Astrocyte of the spinal cord (primary cell): ENCODE measurements at regions not wholly inside any gene's neighbourhood (a gene's known extent, or its start where the extent isn't known, plus 50 kb on each side); places are given as distances from the start of the nearest gene placed in this dataset.

Source experiments
- DNase-seq: peaks from one replicate; pipeline ENCODE4 v3.0.0; 2011; ENCODE audit warnings: low read depth, low spot score
- H3K4me3 ChIP-seq: 2 replicates; pipeline ENCODE4 v1.5.1; 2011; ENCODE audit warnings: low read depth, mild to moderate bottlenecking, low read length, moderate library complexity
- in situ Hi-C: cut with HindIII; loops from 2 replicates; pipeline ENCODE4 v1.10.0; 2017; ENCODE audit warnings: low sequenced_read_pairs
- TF ChIP-seq, protein P1 (sequence below): IDR thresholded peaks from 2 replicates; pipeline ENCODE4 v1.5.1; 2012; ENCODE audit warnings: low read depth, mild to moderate bottlenecking, low read length, inconsistent platforms

DNA sequence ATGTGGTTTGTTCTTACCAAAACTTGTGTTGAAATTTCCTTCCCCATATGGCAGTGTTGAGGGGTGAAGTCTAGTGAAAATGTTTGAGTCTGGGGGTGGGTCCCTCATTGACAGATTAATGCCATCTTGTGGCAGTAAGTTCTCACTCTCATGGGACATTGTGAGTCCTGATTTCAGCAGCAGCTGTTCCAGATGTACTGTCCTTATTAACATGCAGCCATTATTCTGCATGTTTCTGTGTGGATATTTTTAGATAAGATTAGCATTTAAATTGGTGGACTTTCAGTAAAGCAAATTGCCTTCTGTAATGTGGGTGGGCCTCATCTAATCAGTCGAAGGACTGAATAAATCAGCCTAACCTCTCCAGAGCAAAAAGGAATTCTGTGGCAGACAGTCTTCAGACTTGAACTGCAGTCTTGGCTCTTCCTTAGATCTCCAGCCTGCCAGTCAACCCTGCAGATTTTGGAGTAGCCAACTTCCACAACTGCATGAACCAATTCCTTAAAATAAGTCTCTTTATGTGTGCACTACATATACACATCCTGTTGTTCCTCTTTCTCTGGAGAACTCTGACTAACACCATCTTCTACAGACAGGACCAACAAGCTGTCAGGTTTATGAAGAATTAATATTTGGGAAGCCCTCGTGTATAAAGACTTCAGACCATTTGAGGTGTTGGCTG, 138.7 kb upstream of the ZNF516 start:
- in situ Hi-C loops = no loop called here

DNA sequence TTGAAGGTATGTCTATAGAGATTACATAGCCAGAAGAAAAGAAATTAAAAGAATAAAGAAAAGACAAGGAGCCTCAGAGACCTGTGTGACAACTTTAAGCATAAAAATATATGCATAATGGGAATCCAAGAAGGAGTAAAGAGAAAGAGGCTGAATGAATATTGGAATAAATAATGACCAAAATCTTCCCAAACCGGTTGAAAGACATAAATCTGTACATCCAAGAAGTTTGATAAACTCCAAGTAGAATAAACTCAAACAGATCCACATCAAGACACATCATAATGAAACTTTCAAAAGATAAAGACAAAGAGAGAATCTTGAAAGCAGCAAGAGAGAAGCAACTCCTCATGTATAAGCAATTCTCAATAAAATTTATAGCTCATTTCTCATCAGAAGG, 132.4 kb upstream of the ZNF516 start:
- no peak overlapping the region for H3K4me3 ChIP-seq
- in situ Hi-C loops = no loop called here
- TF ChIP-seq, protein P1, sequence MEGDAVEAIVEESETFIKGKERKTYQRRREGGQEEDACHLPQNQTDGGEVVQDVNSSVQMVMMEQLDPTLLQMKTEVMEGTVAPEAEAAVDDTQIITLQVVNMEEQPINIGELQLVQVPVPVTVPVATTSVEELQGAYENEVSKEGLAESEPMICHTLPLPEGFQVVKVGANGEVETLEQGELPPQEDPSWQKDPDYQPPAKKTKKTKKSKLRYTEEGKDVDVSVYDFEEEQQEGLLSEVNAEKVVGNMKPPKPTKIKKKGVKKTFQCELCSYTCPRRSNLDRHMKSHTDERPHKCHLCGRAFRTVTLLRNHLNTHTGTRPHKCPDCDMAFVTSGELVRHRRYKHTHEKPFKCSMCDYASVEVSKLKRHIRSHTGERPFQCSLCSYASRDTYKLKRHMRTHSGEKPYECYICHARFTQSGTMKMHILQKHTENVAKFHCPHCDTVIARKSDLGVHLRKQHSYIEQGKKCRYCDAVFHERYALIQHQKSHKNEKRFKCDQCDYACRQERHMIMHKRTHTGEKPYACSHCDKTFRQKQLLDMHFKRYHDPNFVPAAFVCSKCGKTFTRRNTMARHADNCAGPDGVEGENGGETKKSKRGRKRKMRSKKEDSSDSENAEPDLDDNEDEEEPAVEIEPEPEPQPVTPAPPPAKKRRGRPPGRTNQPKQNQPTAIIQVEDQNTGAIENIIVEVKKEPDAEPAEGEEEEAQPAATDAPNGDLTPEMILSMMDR = no peak
- no peak for DNase-seq

More for the DNA sequence above, 138.7 kb upstream of the ZNF516 start:
- TF ChIP-seq, protein P1 = no peak
- H3K4me3 ChIP-seq = no peak overlapping the region
- no peak for DNase-seq

DNA sequence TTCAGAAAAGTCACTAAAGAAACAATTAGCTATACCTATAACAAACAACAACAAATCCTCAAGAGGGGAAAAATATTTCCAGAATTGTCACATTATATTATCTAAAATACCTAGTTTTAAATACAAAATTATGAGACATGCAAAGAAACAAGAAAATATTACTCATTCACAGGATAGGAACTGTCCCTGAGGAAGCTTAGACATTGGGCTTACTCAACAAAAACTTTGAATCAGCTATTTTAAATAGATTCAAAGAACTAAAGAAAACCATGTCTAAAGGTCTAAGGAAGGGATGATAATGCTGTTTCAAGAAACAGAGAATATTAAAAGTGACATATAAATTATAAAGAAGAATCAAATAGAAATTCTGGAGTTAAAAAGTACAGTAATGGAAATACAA, 131.9 kb upstream of the ZNF516 start:
- DNase-seq = no peak
- TF ChIP-seq, protein P1 = no peak
- no peak overlapping the region for H3K4me3 ChIP-seq
- in situ Hi-C loops = no loop called here

DNA sequence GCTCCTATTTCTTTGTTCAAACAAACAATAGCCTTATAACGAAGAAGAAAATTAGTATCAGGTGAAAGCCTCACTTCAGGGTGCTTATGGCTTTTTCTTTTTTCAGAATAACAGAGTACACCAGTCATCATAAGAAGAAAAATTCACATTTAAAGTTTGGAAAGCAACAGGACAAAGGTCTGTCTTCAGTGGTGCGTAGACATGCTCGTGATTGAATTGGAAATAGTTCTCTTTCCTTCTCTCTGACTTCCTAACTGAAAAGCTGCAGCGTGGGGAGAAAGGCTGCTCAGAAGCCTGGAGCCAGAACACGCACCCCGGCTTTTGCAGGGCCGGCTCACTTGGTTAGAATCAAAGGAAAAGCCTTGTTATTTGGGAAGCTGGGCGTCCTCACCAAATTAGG, 127.6 kb upstream of the ZNF516 start:
- no peak overlapping the region for H3K4me3 ChIP-seq
- in situ Hi-C loops = no loop called here
- TF ChIP-seq, protein P1 = no peak
- DNase-seq = no peak

DNA sequence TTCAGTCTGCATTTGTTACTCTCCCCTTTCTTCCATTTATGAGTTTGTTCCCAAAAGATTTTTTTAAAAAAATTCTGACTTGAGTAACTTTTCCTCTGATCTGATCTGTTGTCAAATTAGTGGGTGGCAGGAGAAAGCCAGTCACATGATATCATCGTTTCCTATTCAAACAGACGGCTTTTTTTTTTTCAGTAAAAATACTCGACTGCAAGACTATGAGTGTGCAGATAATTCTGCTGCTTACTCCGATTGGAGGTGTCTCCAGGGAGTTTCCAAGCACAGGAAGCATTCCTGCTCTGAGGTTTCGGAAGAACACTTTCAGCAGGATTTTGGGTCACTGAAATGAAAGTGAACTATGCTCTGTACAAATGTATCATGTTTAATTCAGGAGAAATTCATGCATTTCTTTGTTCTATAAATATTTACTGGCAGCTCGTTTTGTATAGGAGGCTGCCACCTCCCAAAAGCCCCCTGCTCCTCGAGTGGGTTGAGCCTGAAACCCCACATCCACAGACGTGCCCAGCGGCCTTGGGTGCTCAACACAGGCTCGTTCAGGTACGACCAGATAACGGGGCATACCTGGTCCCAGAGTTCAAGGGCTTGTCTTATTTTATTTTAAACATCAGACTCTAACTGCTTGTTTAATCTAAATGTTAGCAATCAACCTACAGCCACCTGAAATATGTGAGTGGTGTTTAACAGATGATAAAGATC, 126.9 kb upstream of the ZNF516 start:
- peak; percentile 31 for DNase-seq
- TF ChIP-seq, protein P1 = no peak
- in situ Hi-C loops = no loop called here
- H3K4me3 ChIP-seq = no peak overlapping the region

DNA sequence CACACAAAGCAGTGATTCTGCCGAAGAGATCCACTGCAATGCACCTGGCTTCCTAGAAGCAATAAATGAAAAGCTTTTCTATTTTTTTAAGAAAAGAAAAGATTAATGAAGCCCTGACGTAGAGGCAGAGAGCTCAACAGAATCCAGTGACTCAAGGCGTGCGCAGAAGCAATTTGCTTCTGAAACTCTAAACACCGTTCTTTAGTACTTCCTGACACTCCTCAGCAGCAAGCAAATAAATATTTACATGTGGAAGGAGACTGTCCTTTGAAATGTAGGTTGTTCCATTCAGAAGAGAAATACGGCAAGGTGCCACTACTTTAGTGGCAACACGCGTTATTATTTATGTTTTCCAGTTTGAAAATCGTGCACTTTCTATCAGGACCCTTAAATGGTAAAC, 126.2 kb upstream of the ZNF516 start:
- TF ChIP-seq, protein P1 = no peak
- DNase-seq = no peak
- H3K4me3 ChIP-seq = no peak overlapping the region
- in situ Hi-C loops = no loop called here
